ENCODE measurements at regions not wholly inside any gene's neighbourhood (a gene's known extent, or its start where the extent isn't known, plus 50 kb on each side); places are given as distances from the start of the nearest gene placed in this dataset.
"Not testable (repeated sequence)": the region's sequence is repeated elsewhere in the genome, so short reads cannot be mapped to it uniquely, and the experiment has no call there.

DNA sequence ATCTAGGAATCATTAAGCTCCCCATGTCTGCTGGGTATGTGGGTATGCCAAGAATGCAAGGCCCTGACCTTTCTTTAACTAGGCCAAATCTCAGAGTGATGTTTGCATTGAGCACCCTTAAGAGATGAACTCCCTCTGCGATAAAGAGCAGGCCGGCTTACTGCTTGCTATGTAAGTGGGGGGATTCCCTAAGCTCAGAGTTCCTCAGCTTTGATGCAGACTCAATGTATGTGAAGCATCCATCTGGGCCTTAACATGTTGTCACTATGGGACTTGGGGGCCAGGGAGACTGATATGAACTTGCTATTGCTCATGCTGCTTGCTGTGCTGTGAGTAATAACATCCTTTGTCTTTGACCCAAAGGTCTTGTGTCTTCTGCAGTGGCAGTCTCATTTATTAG lies 149.7 kb downstream of the C12orf75 start:
- DNase-seq (ENCODE audit: low spot score) (no peak), ATAC-seq (no peak)

GRCh38 chr12:105481392-105482300 lies 151.2 kb downstream of the C12orf75 start:
- DNase-seq (ENCODE audit: low spot score) = no peak
- ATAC-seq = no peak

DNA sequence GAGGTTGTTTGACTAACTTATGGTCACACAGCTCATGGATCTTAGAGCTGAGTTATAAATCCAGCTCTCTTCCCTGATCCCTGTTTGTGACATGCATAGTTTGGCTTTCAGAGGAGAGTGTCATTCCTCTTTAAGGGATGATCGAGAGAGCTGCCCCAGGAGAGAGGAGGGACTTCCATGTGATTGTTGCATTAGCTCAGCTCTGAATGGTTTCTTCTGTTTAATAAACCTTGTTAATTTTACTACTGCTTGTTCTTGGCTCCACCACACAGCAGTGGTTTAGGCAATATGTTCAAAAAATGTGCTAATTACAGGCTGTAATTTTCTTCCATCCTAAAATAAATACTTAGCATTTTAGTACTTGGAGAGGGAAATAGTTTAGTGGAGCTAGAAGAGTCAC lies 152.5 kb downstream of the C12orf75 start:
- no peak for DNase-seq (ENCODE audit: low spot score)
- ATAC-seq = no peak

- ATAC-seq = no peak
- no peak for DNase-seq (ENCODE audit: low spot score)
Observed at GRCh38 chr12:105483691-105484090, 153.2 kb downstream of the C12orf75 start.

DNA sequence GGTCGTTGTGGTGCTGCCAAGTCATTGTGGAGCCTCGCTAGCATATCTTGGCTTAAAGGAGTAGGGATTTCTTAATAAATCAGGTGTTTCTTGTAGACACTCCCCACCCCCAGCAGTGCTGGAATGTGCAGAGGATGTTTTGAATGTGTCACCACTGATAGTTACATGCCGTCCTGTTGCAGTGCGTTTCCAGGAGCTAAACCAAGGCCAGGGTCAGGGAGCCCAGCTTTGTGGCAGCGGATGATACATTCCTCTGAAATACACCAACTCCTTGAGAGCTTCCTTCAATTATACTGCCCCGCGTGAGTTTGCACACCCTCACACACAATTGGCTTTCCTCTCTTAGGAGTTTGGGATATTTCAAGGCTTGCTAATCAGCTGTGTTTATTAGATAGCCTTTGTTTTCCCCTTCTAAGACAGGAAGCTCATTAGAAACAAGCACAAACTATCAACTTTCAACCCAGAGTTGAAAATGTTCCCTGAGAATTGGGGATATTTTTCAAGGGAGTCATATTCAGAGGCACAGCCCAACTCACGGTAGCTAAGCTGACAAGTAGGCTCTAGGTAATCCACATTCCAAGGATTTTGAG lies 154.9 kb downstream of the C12orf75 start:
- ATAC-seq = peak; percentile 65
- no peak for DNase-seq (ENCODE audit: low spot score)

GRCh38 chr12:105485921-105486320 lies 155.4 kb downstream of the C12orf75 start:
- DNase-seq (ENCODE audit: low spot score) (no peak), ATAC-seq (no peak)

- DNase-seq (ENCODE audit: low spot score) (no peak), ATAC-seq (no peak)
Observed at GRCh38 chr12:105487963-105488362, 157.5 kb downstream of the C12orf75 start.

DNA sequence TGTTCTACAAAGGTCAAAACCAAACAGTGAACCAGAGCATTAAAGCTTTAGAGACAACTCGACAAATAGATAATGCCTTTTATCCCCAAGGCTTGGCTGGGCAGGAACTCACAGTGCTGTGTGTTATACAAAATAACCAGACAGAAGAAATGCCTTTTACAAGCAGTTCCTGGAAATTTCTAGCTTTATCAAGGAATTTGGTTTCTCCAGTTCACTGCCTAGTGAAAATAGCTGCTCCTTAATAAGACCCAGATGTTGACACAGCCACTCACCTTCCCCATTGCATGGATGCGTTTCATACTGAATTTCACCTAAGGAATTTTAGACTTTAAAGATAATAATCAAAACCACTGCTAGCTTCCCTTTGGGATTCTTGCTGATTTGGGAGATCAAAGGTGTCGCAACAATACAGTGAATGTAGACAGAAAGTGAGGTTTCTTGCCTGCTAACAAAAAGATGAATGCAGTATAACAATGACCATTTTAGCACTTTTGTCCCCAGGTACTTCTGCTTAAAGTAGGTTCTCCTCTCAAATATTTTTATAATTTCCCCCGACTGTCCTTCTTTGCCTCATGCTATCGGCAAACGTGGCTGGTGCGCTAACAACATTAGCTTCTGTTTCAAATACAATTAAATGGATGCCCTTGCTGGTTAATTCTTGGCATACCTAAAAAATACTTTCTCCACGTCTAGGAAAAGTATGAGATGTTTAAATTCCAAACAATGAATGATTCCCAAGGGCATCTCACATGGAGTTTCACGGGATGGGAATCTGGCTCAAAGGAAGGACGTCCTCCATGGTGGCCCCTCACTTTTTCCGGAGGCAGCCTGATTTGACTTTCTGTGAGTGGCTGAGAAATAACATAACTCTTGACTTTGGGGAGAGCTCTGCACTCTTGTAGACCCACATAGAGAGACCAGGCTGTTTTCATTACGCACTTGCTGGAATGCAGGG lies 162.4 kb downstream of the C12orf75 start:
- no peak for ATAC-seq
- DNase-seq (ENCODE audit: low spot score) = no peak

GRCh38 chr12:105499205-105499604 lies 168.7 kb downstream of the C12orf75 start:
- ATAC-seq (no peak), DNase-seq (ENCODE audit: low spot score) (no peak)

DNA sequence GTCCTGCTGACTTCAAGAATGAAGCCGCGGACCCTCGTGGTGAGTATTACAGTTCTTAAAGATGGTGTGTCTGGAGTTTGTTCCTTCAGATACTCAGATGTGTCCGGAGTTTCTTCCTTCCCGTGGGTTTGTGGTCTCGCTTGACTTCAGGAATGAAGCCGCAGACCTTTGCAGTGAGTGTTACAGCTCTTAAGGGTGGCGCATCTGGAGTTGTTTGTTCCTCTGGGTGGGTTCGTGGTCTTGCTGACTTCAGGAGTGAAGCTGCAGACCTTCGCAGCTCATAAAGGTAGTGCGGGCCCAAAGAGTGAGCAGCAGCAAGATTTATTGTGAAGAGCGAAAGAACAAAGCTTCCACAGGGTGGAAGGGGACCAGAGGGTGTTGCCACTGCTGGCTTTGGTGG lies 170.2 kb downstream of the C12orf75 start:
- not testable (repeated sequence) for DNase-seq (ENCODE audit: low spot score); ATAC-seq

DNA sequence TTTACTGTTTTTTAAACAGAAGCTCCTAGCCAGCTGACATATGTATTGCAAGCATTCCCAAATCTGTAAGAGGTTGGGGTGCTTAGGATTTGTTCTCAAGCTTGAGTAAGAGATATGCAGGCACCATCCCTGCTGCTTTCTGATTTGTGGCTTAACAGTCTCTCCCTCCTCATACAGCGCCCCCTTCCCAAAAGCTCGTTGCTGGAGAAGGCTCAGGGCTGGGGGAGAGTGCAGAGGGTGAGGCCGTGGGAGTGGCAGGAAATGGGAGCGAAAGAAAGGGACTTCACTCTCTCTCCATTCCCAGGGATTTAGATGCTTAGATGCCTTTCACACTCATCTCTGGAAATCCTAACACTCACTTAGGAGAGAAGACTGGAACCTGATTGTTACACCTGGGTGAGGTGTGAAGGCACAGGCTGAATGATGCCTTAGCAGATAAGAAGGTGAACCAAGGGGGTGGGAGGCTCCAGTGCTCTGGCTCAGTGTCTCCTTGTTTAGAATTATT lies 172.0 kb downstream of the C12orf75 start:
- ATAC-seq = no peak

GRCh38 chr12:105503619-105504018 lies 173.1 kb downstream of the C12orf75 start:
- ATAC-seq (no peak), DNase-seq (ENCODE audit: low spot score) (no peak)

More for the DNA sequence above, 172.0 kb downstream of the C12orf75 start:
- no peak for DNase-seq (ENCODE audit: low spot score)

DNA sequence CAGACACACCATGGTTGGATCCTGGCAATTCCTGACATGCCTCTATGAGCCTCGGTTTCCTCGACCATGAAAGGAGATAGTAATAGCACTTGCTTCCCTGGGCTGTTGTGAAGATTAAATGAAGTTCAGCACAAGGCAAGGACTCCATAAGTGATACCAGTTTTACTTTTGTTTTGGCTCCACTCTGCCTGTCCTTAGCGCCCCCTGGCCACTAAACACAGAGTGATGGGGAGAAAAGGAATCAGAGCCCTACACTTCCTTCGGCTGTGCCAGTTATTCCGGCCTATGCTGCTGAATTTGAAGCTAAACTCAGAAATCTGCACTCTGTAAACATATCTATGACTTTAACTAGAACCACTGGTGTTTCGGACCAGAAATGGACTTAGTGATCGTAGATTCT lies 173.8 kb downstream of the C12orf75 start:
- ATAC-seq = no peak
- DNase-seq (ENCODE audit: low spot score) = no peak

GRCh38 chr12:105506678-105507310 lies 176.3 kb downstream of the C12orf75 start:
- no peak for ATAC-seq
- DNase-seq (ENCODE audit: low spot score) = no peak

DNA sequence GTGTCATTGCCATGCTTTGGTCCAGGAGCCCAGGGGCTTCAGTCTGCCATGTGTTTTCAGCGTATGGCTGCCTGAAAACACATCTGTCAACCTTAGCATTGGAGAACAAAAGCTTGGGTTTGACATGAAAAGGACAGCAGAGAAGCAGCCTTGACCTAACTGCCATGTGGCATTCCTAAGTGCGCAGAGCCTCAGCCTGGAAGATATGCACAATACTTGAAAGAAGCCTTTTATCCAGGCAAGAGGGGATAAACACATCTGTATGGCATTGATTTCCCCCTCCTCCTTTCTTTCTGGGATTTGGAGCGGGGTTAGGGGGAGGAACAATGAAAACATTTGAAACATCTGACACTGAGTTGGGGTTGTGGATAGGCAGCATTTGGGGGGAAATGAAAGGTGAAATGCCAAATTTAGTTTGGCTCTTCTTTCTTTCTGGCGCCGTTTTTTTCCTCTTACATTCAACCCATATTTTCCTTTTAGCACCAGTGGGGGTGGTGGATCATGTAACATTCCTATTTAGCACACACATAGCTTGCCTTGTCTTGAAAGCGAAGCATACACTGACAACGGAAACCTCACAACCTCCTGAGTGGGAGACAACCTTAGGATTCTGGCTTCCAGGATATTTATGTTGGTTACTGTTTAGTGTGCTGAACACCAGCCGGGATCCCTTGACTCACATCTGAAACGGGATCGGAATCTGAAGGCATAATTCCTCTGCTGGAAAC lies 177.0 kb downstream of the C12orf75 start:
- DNase-seq (ENCODE audit: low spot score) = no peak
- no peak for ATAC-seq

- ATAC-seq (no peak), DNase-seq (ENCODE audit: low spot score) (no peak)
Observed at GRCh38 chr12:105508096-105508495, 177.6 kb downstream of the C12orf75 start.

DNA sequence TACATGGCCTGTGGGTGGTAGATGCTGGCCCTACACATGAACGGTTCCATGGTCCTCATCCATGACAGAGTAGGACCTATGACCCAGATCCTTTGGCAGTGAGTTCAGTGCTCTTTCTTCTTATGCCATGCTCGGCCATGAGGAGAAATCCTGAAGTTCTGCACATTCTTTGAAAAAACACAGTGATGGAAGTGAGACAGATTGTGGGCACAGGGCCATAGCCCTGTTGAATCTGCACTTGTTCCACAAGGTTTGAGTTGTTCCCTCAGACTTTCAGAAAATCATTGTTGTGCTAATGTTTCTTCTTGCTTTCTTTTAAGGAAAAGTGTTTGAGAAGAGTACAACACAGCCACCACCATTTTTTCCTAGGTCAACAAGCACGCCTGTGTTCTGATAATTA lies 180.0 kb downstream of the C12orf75 start:
- ATAC-seq (no peak), DNase-seq (ENCODE audit: low spot score) (no peak)

- not testable (repeated sequence) for DNase-seq (ENCODE audit: low spot score); ATAC-seq
Observed at GRCh38 chr12:105512861-105513260, 182.4 kb downstream of the C12orf75 start.

DNA sequence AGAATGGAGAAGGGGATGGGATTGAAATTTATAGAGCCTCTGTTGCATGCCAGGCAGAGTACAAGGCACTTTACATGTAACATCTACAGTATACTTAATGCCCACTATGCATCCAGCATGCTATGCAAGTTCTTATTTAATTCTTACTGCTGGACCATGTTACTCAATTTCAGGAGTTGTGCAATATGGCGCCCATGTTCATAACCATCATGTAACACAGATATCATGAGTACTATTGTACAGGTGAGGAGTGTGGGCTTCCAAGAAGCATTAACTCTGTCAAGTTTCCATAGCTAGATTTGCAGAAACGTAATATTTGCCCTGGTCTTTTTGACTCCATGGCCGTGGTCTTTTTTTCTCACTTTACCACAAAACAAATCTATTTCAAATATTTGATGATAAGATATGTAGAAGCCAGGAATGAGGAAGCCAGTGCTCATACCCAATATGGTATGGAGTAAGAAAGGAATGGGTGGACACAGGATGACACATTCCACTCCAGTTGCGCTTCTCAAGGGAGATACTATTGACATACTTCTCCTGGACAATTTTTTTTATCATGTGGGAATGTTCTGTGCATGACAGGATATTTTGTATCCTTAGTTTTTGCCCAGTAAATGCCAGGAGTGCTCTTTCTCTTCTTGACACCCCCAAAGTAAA lies 191.8 kb downstream of the C12orf75 start:
- DNase-seq (ENCODE audit: low spot score) = no peak
- no peak for ATAC-seq

Measured in left lobe of liver (tissue), 2 donors.